ENCODE measurements at regions not wholly inside any gene's neighbourhood (a gene's known extent, or its start where the extent isn't known, plus 50 kb on each side); places are given as distances from the start of the nearest gene placed in this dataset.
"Not testable (repeated sequence)": the region's sequence is repeated elsewhere in the genome, so short reads cannot be mapped to it uniquely, and the experiment has no call there.

- no peaks in the 10 kb centered on the region for H3K4me1 ChIP-seq (ENCODE audit: control insufficient read depth in 2 of 2, insufficient read depth in 2 of 2, low read length in 2 of 2)
- DNase-seq (ENCODE audit: low read depth in 6 of 9, low spot score in 9 of 9): no peak
- H3K9me3 ChIP-seq (ENCODE audit: control insufficient read depth in 2 of 2, insufficient read depth in 1 of 2, low read length in 1 of 2): no peaks in the 10 kb centered on the region
- no peak overlapping the region for H3K4me3 ChIP-seq (ENCODE audit: low read length in 2 of 2)
- H3K27ac ChIP-seq (ENCODE audit: low read depth in 1 of 2, low read length in 1 of 2): no peak overlapping the region
- H3K27me3 ChIP-seq (ENCODE audit: control insufficient read depth in 2 of 2, insufficient read depth in 1 of 2, low read length in 1 of 2): no peaks in the 10 kb centered on the region
- H3K36me3 ChIP-seq (ENCODE audit: control insufficient read depth in 2 of 2, insufficient read depth in 2 of 2, low read length in 1 of 2): no peaks in the 10 kb centered on the region
These were observed 183.3 kb upstream of the INTU start for GRCh38 chr4:127449449-127449848.

GRCh38 chr4:127450276-127450675 lies 182.5 kb upstream of the INTU start:
- Histone ChIP-seq H3K4me1 (ENCODE audit: control insufficient read depth in 2 of 2, insufficient read depth in 2 of 2, low read length in 2 of 2) (no peaks in the 10 kb centered on the region), H3K9me3 (ENCODE audit: control insufficient read depth in 2 of 2, insufficient read depth in 1 of 2, low read length in 1 of 2) (no peaks in the 10 kb centered on the region), H3K4me3 (ENCODE audit: low read length in 2 of 2) (no peak overlapping the region), H3K27ac (ENCODE audit: low read depth in 1 of 2, low read length in 1 of 2) (no peak overlapping the region), H3K27me3 (ENCODE audit: control insufficient read depth in 2 of 2, insufficient read depth in 1 of 2, low read length in 1 of 2) (no peaks in the 10 kb centered on the region), H3K36me3 (ENCODE audit: control insufficient read depth in 2 of 2, insufficient read depth in 2 of 2, low read length in 1 of 2) (no peaks in the 10 kb centered on the region)
- WGBS: 79% methylated on average over 1 of the region's 1 CpG
- DNase-seq (ENCODE audit: low read depth in 6 of 9, low spot score in 9 of 9): no peak

GRCh38 chr4:127463883-127464282 lies 168.9 kb upstream of the INTU start:
- no peaks in the 10 kb centered on the region for H3K4me1 ChIP-seq (ENCODE audit: control insufficient read depth in 2 of 2, insufficient read depth in 2 of 2, low read length in 2 of 2)
- H3K27me3 ChIP-seq (ENCODE audit: control insufficient read depth in 2 of 2, insufficient read depth in 1 of 2, low read length in 1 of 2): no peaks in the 10 kb centered on the region
- H3K27ac ChIP-seq (ENCODE audit: low read depth in 1 of 2, low read length in 1 of 2): no peak overlapping the region
- H3K4me3 ChIP-seq (ENCODE audit: low read length in 2 of 2): no peak overlapping the region
- 66% methylated on average over 6 of the region's 6 CpGs for WGBS
- DNase-seq (ENCODE audit: low read depth in 6 of 9, low spot score in 9 of 9): no peak
- H3K36me3 ChIP-seq (ENCODE audit: control insufficient read depth in 2 of 2, insufficient read depth in 2 of 2, low read length in 1 of 2): no peaks in the 10 kb centered on the region
- no peaks in the 10 kb centered on the region for H3K9me3 ChIP-seq (ENCODE audit: control insufficient read depth in 2 of 2, insufficient read depth in 1 of 2, low read length in 1 of 2)

DNA sequence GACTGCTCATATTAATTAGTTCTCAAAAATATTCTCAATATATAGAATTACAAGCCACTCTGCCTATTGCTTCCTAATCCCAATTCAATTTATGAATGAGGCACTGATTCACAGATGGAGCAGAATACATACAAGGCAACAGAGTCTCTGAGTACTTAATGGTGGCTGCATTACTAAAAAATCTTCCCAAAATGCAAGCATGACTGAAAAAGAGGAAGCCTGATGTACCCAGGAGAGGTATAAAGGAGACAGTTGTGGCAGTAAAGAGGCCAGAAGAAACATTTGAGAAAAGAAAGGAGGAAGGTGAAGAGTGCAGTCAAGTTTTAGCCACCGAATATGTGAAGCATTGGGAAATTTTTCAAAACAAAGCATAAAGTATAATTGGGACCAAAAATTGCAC lies 163.2 kb upstream of the INTU start:
- Histone ChIP-seq H3K4me1 (ENCODE audit: control insufficient read depth in 2 of 2, insufficient read depth in 2 of 2, low read length in 2 of 2) (no peaks in the 10 kb centered on the region), H3K27ac (ENCODE audit: low read depth in 1 of 2, low read length in 1 of 2) (no peak overlapping the region), H3K27me3 (ENCODE audit: control insufficient read depth in 2 of 2, insufficient read depth in 1 of 2, low read length in 1 of 2) (no peaks in the 10 kb centered on the region), H3K4me3 (ENCODE audit: low read length in 2 of 2) (no peak overlapping the region), H3K9me3 (ENCODE audit: control insufficient read depth in 2 of 2, insufficient read depth in 1 of 2, low read length in 1 of 2) (peaks cover 0 to 1% of the 10 kb centered on the region in 2 donors), H3K36me3 (ENCODE audit: control insufficient read depth in 2 of 2, insufficient read depth in 2 of 2, low read length in 1 of 2) (no peaks in the 10 kb centered on the region)
- DNase-seq (ENCODE audit: low read depth in 6 of 9, low spot score in 9 of 9): no peak
- 73% methylated on average over 1 of the region's 1 CpG for WGBS

- no peaks in the 10 kb centered on the region for H3K4me1 ChIP-seq (ENCODE audit: control insufficient read depth in 2 of 2, insufficient read depth in 2 of 2, low read length in 2 of 2)
- H3K36me3 ChIP-seq (ENCODE audit: control insufficient read depth in 2 of 2, insufficient read depth in 2 of 2, low read length in 1 of 2): no peaks in the 10 kb centered on the region
- no peak for DNase-seq (ENCODE audit: low read depth in 6 of 9, low spot score in 9 of 9)
- H3K27me3 ChIP-seq (ENCODE audit: control insufficient read depth in 2 of 2, insufficient read depth in 1 of 2, low read length in 1 of 2): no peaks in the 10 kb centered on the region
- WGBS: 97% methylated on average over 31 of the region's 31 CpGs
- peaks cover 0 to 1% of the 10 kb centered on the region in 2 donors for H3K9me3 ChIP-seq (ENCODE audit: control insufficient read depth in 2 of 2, insufficient read depth in 1 of 2, low read length in 1 of 2)
- no peak overlapping the region for H3K27ac ChIP-seq (ENCODE audit: low read depth in 1 of 2, low read length in 1 of 2)
- no peak overlapping the region for H3K4me3 ChIP-seq (ENCODE audit: low read length in 2 of 2)
These were observed 162.6 kb upstream of the INTU start for GRCh38 chr4:127469959-127470809.

DNA sequence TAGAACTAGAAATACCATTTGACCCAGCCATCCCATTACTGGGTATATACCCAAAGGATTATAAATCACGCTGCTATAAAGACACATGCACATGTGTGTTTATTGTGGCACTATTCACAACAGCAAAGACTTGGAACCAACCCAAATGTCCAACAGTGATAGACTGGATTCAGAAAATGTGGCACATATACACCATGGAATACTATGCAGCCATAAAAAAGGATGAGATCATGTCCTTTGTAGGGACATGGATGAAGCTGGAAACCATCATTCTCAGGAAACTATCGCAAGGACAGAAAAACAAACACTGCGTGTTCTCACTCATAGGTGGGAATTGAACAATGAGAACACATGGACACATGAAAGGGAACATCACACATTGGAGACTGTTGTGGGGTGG lies 154.5 kb upstream of the INTU start:
- H3K27me3 ChIP-seq (ENCODE audit: control insufficient read depth in 2 of 2, insufficient read depth in 1 of 2, low read length in 1 of 2); H3K9me3 ChIP-seq (ENCODE audit: control insufficient read depth in 2 of 2, insufficient read depth in 1 of 2, low read length in 1 of 2); H3K36me3 ChIP-seq (ENCODE audit: control insufficient read depth in 2 of 2, insufficient read depth in 2 of 2, low read length in 1 of 2); H3K4me3 ChIP-seq (ENCODE audit: low read length in 2 of 2); H3K4me1 ChIP-seq (ENCODE audit: control insufficient read depth in 2 of 2, insufficient read depth in 2 of 2, low read length in 2 of 2); DNase-seq (ENCODE audit: low read depth in 6 of 9, low spot score in 9 of 9); H3K27ac ChIP-seq (ENCODE audit: low read depth in 1 of 2, low read length in 1 of 2): not testable (repeated sequence)
- WGBS: 95% methylated on average over 3 of the region's 3 CpGs

GRCh38 chr4:127479031-127479622 lies 153.6 kb upstream of the INTU start:
- Histone ChIP-seq H3K4me1 (ENCODE audit: control insufficient read depth in 2 of 2, insufficient read depth in 2 of 2, low read length in 2 of 2) (no peaks in the 10 kb centered on the region), H3K27ac (ENCODE audit: low read depth in 1 of 2, low read length in 1 of 2) (no peak overlapping the region), H3K27me3 (ENCODE audit: control insufficient read depth in 2 of 2, insufficient read depth in 1 of 2, low read length in 1 of 2) (no peaks in the 10 kb centered on the region), H3K36me3 (ENCODE audit: control insufficient read depth in 2 of 2, insufficient read depth in 2 of 2, low read length in 1 of 2) (no peaks in the 10 kb centered on the region), H3K4me3 (ENCODE audit: low read length in 2 of 2) (no peak overlapping the region), H3K9me3 (ENCODE audit: control insufficient read depth in 2 of 2, insufficient read depth in 1 of 2, low read length in 1 of 2) (no peaks in the 10 kb centered on the region)
- peak in 2 of 9 donors; percentile 7 to 11 for DNase-seq (ENCODE audit: low read depth in 6 of 9, low spot score in 9 of 9)

DNA sequence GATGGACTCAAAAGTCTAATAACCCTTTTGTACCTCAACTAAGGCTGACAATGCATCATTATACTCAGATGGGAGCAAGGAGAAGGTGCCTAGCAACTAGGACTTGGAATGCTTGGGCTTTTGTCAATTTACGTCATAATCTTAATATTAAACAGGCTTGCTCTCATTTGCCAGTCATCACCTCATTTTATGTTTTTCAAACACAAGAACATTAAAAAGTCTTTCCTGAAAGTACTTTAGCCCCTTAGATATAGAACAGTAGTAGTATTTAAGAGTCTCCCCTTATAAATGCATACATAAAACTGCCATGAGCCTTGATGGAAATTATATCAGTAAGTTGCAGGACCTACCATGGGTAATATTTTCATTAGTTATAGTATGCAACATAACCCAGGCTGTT lies 150.7 kb upstream of the INTU start:
- WGBS: 99% methylated on average over 1 of the region's 1 CpG
- H3K4me3 ChIP-seq (ENCODE audit: low read length in 2 of 2): no peak overlapping the region
- H3K27ac ChIP-seq (ENCODE audit: low read depth in 1 of 2, low read length in 1 of 2): no peak overlapping the region
- no peaks in the 10 kb centered on the region for H3K9me3 ChIP-seq (ENCODE audit: control insufficient read depth in 2 of 2, insufficient read depth in 1 of 2, low read length in 1 of 2)
- H3K27me3 ChIP-seq (ENCODE audit: control insufficient read depth in 2 of 2, insufficient read depth in 1 of 2, low read length in 1 of 2): no peaks in the 10 kb centered on the region
- no peaks in the 10 kb centered on the region for H3K4me1 ChIP-seq (ENCODE audit: control insufficient read depth in 2 of 2, insufficient read depth in 2 of 2, low read length in 2 of 2)
- DNase-seq (ENCODE audit: low read depth in 6 of 9, low spot score in 9 of 9): no peak
- H3K36me3 ChIP-seq (ENCODE audit: control insufficient read depth in 2 of 2, insufficient read depth in 2 of 2, low read length in 1 of 2): no peaks in the 10 kb centered on the region

GRCh38 chr4:127484117-127484516 lies 148.6 kb upstream of the INTU start:
- Histone ChIP-seq H3K27ac (ENCODE audit: low read depth in 1 of 2, low read length in 1 of 2) (no peak overlapping the region), H3K27me3 (ENCODE audit: control insufficient read depth in 2 of 2, insufficient read depth in 1 of 2, low read length in 1 of 2) (no peaks in the 10 kb centered on the region), H3K4me3 (ENCODE audit: low read length in 2 of 2) (no peak overlapping the region), H3K36me3 (ENCODE audit: control insufficient read depth in 2 of 2, insufficient read depth in 2 of 2, low read length in 1 of 2) (no peaks in the 10 kb centered on the region), H3K9me3 (ENCODE audit: control insufficient read depth in 2 of 2, insufficient read depth in 1 of 2, low read length in 1 of 2) (no peaks in the 10 kb centered on the region), H3K4me1 (ENCODE audit: control insufficient read depth in 2 of 2, insufficient read depth in 2 of 2, low read length in 2 of 2) (no peaks in the 10 kb centered on the region)
- no peak for DNase-seq (ENCODE audit: low read depth in 6 of 9, low spot score in 9 of 9)
- WGBS: 71% methylated on average over 1 of the region's 1 CpG
